Keratinocyte (primary cell): ENCODE measurements at regions not wholly inside any gene's neighbourhood (a gene's known extent, or its start where the extent isn't known, plus 50 kb on each side); places are given as distances from the start of the nearest gene placed in this dataset.

Experiments used
- DNase-seq: peaks from one replicate; pipeline ENCODE4 v3.0.0-alpha.2; 2011; ENCODE audit warnings: low read depth, missing footprints, low spot score
- FAIRE-seq: peaks from 2 replicates; lab custom pipeline; 2011; peaks lifted over from hg19 to GRCh38; lab: Jason Lieb, UNC
- H2AFZ ChIP-seq: 2 replicates; pipeline ENCODE4 v1.6.0; 2012; ENCODE audit warnings: low read length, control low read depth, inconsistent platforms; ENCODE audit not compliant: control insufficient read depth
- H3K27ac ChIP-seq: 2 replicates; pipeline ENCODE4 v1.5.1; 2011; ENCODE audit warnings: low read length; ENCODE audit not compliant: control insufficient read depth, insufficient read depth
- H3K27me3 ChIP-seq: 3 replicates; pipeline ENCODE4 v1.6.0; 2011; ENCODE audit warnings: low read length; ENCODE audit not compliant: control insufficient read depth, insufficient read depth; ENCODE audit errors: extremely low read depth
- H3K36me3 ChIP-seq, 2 experiments: 2 replicates in 1 of 2; 3 replicates in 1 of 2; pipeline ENCODE4 v1.5.1; 2011; ENCODE audit warnings: low read length in 2 of 2, mild to moderate bottlenecking in 1 of 2; ENCODE audit not compliant: control insufficient read depth in 2 of 2, insufficient read depth in 2 of 2; ENCODE audit errors: extremely low read depth in 1 of 2
- H3K4me1 ChIP-seq: 3 replicates; pipeline ENCODE4 v1.5.1; 2011; ENCODE audit warnings: low read length; ENCODE audit not compliant: control insufficient read depth, insufficient read depth; ENCODE audit errors: extremely low read depth
- H3K4me2 ChIP-seq: 3 replicates; pipeline ENCODE4 v1.6.0; 2011; ENCODE audit warnings: low read depth, low read length; ENCODE audit not compliant: control insufficient read depth, insufficient read depth; ENCODE audit errors: extremely low read depth
- H3K4me3 ChIP-seq, 3 experiments: fragments of 200-600 bp in 1 of 3; sonication (generic) in 1 of 3; 2 replicates in 2 of 3; 3 replicates in 1 of 3; pipeline ENCODE4 v1.5.1; 2011 to 2016; ENCODE audit warnings: low read length in 3 of 3, mild to moderate bottlenecking in 3 of 3, control low read depth in 2 of 3, inconsistent platforms in 1 of 3, low read depth in 1 of 3, mixed read lengths in 1 of 3, mixed run types in 1 of 3, moderate library complexity in 1 of 3; ENCODE audit not compliant: control insufficient read depth in 2 of 3, insufficient read depth in 2 of 3; ENCODE audit errors: extremely low read depth in 1 of 3
- H3K79me2 ChIP-seq: 2 replicates; pipeline ENCODE4 v1.6.0; 2012; ENCODE audit warnings: low read length; ENCODE audit not compliant: control insufficient read depth, insufficient read depth
- H3K9ac ChIP-seq: 3 replicates; pipeline ENCODE4 v1.6.0; 2011; ENCODE audit warnings: low read length; ENCODE audit not compliant: control insufficient read depth, insufficient read depth; ENCODE audit errors: extremely low read depth
- H3K9me1 ChIP-seq: 3 replicates; pipeline ENCODE4 v1.6.0; 2011; ENCODE audit warnings: low read length; ENCODE audit not compliant: control insufficient read depth, insufficient read depth; ENCODE audit errors: extremely low read depth
- H3K9me3 ChIP-seq: 2 replicates; pipeline ENCODE4 v1.5.1; 2012; ENCODE audit warnings: low read depth, low read length; ENCODE audit not compliant: control insufficient read depth
- H4K20me1 ChIP-seq: 3 replicates; pipeline ENCODE4 v1.6.0; 2011; ENCODE audit warnings: low read length; ENCODE audit not compliant: control insufficient read depth, insufficient read depth; ENCODE audit errors: extremely low read depth
- CTCF ChIP-seq, 3 experiments: IDR thresholded peaks in 1 of 3; conservative IDR thresholded peaks in 1 of 3; optimal IDR thresholded peaks in 1 of 3; 2 replicates in 2 of 3; 3 replicates in 1 of 3; pipeline versions ENCODE3 to v1.5.1; 2011; ENCODE audit warnings: low read length in 3 of 3, mild to moderate bottlenecking in 3 of 3, moderate library complexity in 2 of 3, control low read depth in 1 of 3, inconsistent platforms in 1 of 3; ENCODE audit not compliant: insufficient read depth in 2 of 3; ENCODE audit errors: extremely low read depth in 1 of 3
- EZH2 ChIP-seq: IDR thresholded peaks from one replicate; pipeline ENCODE4 v1.6.1; 2012; ENCODE audit warnings: inconsistent platforms, mild to moderate bottlenecking, low read length, moderate library complexity
- dilution Hi-C: fragments of 300-500 bp; cut with MboI; formaldehyde crosslinking; loops from one replicate; pipeline ENCODE4 v1.7.0; 2020; ENCODE audit warnings: low sequenced_read_pairs; ENCODE audit not compliant: extremely low pct_ligation_motif_present

GRCh38 chr3:115381573-115381912, 234.5 kb upstream of the ZBTB20 start:
- Histone ChIP-seq H3K4me1 (no peaks in the 10 kb centered on the region), H3K9me3 (no peaks in the 10 kb centered on the region), H3K36me3 (no peaks in the 10 kb centered on the region), H3K79me2 (no peaks in the 10 kb centered on the region), H3K9me1 (no peaks in the 10 kb centered on the region), H3K27me3 (no peaks in the 10 kb centered on the region), H3K4me3 (no peak overlapping the region), H2AFZ (no peak overlapping the region), H3K4me2 (no peak overlapping the region), H4K20me1 (no peaks in the 10 kb centered on the region), H3K27ac (no peak overlapping the region), H3K9ac (no peak overlapping the region)
- DNase-seq = no peak
- no peak for FAIRE-seq
- dilution Hi-C loops = no loop called here
- TF ChIP-seq EZH2 (no peak), CTCF (optimal IDR thresholded peaks at IDR 0.05 in 1 of 3, IDR thresholded peaks at IDR 0.05 in 1 of 3, conservative IDR thresholded peaks at IDR 0.05 in 1 of 3; ENCODE audit: extremely low read depth in 1 of 3, insufficient read depth in 2 of 3, low read length in 3 of 3) (no peak)

GRCh38 chr3:115381931-115382330, 234.8 kb upstream of the ZBTB20 start:
- Histone ChIP-seq H3K9me3 (no peaks in the 10 kb centered on the region), H4K20me1 (no peaks in the 10 kb centered on the region), H2AFZ (no peak overlapping the region), H3K79me2 (no peaks in the 10 kb centered on the region), H3K4me3 (no peak overlapping the region), H3K27ac (no peak overlapping the region), H3K4me2 (no peak overlapping the region), H3K4me1 (no peaks in the 10 kb centered on the region), H3K27me3 (no peaks in the 10 kb centered on the region), H3K9me1 (no peaks in the 10 kb centered on the region), H3K36me3 (no peaks in the 10 kb centered on the region), H3K9ac (no peak overlapping the region)
- DNase-seq = no peak
- dilution Hi-C loops = no loop called here
- FAIRE-seq = no peak
- TF ChIP-seq CTCF (optimal IDR thresholded peaks at IDR 0.05 in 1 of 3, IDR thresholded peaks at IDR 0.05 in 1 of 3, conservative IDR thresholded peaks at IDR 0.05 in 1 of 3; ENCODE audit: extremely low read depth in 1 of 3, insufficient read depth in 2 of 3, low read length in 3 of 3) = no peak
- no peak for TF ChIP-seq EZH2
